ENCODE measurements at regions not wholly inside any gene's neighbourhood (a gene's known extent, or its start where the extent isn't known, plus 50 kb on each side); places are given as distances from the start of the nearest gene placed in this dataset.

DNA sequence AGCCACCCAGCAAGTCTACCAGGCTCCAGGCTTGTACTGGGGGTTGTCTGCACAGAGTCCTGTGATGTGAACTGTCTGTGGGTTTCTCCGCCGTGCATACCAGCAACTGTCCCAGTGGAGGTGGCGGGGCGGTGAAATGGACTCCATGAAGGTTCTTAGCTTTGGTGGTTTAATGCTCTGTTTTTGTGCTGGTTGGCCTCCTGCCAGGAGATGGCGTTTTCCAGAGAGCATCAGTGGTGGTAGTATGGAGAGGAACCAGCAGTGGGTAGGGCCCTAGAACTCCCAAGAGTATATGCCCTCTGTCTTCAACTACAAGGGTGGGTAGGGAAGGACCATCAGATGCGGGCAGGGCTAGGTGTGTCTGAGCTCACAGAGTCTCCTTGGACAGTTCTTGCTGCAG, 303.8 kb downstream of the TMEM121 start:
- peaks cover 66% of the 10 kb centered on the region for H3K9me3 Mint-ChIP-seq (ENCODE audit: low read depth)
- H3K27ac Mint-ChIP-seq = no peak overlapping the region
- TF ChIP-seq, protein P1, sequence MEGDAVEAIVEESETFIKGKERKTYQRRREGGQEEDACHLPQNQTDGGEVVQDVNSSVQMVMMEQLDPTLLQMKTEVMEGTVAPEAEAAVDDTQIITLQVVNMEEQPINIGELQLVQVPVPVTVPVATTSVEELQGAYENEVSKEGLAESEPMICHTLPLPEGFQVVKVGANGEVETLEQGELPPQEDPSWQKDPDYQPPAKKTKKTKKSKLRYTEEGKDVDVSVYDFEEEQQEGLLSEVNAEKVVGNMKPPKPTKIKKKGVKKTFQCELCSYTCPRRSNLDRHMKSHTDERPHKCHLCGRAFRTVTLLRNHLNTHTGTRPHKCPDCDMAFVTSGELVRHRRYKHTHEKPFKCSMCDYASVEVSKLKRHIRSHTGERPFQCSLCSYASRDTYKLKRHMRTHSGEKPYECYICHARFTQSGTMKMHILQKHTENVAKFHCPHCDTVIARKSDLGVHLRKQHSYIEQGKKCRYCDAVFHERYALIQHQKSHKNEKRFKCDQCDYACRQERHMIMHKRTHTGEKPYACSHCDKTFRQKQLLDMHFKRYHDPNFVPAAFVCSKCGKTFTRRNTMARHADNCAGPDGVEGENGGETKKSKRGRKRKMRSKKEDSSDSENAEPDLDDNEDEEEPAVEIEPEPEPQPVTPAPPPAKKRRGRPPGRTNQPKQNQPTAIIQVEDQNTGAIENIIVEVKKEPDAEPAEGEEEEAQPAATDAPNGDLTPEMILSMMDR (IDR thresholded peaks at IDR 0.05; ENCODE audit: unreplicated experiment) = no peak
- H3K27me3 Mint-ChIP-seq = no peaks in the 10 kb centered on the region
- H3K4me1 Mint-ChIP-seq (ENCODE audit: low read depth) = no peaks in the 10 kb centered on the region
- H3K36me3 Mint-ChIP-seq (ENCODE audit: insufficient read depth) = no peaks in the 10 kb centered on the region
- DNase-seq (ENCODE audit: low spot score, unreplicated experiment) = no peak
- no peak overlapping the region for H3K4me3 Mint-ChIP-seq (ENCODE audit: low read depth)

DNA sequence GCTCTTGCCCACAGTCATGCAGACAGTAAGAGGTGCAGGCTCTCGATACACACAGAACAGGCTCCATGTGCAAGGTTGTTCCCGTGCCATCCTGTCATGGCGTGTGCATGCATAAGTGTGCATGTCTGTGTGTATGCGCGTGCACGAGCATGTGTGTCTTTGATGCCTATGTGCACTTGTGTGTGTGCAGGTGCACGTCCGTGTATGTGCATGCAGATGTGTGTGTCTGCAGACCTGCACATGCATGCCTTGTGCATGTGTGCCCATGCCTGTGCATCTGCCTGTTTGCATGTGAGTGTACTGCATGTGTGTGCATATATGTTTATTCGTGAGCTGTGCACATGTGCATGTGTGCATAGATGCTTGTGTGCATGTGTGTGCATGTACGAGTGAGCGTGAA, 309.8 kb downstream of the TMEM121 start:
- Mint-ChIP-seq H3K27me3 (no peaks in the 10 kb centered on the region), H3K4me1 (ENCODE audit: low read depth) (no peaks in the 10 kb centered on the region), H3K9me3 (ENCODE audit: low read depth) (peaks cover 39% of the 10 kb centered on the region), H3K36me3 (ENCODE audit: insufficient read depth) (peaks cover 5% of the 10 kb centered on the region), H3K27ac (no peak overlapping the region), H3K4me3 (ENCODE audit: low read depth) (no peak overlapping the region)
- TF ChIP-seq, protein P1 (IDR thresholded peaks at IDR 0.05; ENCODE audit: unreplicated experiment) = no peak
- no peak for DNase-seq (ENCODE audit: low spot score, unreplicated experiment)

DNA sequence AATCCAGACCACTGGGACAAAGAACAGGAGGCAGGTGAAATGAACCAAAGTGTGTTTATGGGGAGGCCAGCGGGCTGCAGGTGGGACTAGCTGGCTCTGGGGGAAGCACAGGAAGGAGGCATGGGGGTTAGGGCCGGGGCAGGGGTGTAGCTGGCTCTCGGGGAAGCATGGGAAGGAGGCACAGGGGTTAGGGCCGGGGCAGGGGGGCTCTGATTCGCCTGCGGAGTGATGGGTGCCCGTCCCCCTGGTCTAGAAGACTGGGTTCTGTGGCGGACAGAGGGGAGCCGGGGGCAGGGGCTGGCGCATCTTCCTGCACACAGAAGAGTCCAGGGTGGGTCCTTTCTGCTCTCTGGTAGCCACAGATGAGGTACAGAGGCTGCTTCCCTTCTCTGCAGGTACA, 310.3 kb downstream of the TMEM121 start:
- Mint-ChIP-seq H3K27ac (no peak overlapping the region), H3K4me1 (ENCODE audit: low read depth) (no peaks in the 10 kb centered on the region), H3K9me3 (ENCODE audit: low read depth) (peaks cover 36% of the 10 kb centered on the region), H3K36me3 (ENCODE audit: insufficient read depth) (peaks cover 5% of the 10 kb centered on the region), H3K4me3 (ENCODE audit: low read depth) (no peak overlapping the region), H3K27me3 (no peaks in the 10 kb centered on the region)
- TF ChIP-seq, protein P1 (IDR thresholded peaks at IDR 0.05; ENCODE audit: unreplicated experiment) = no peak
- DNase-seq (ENCODE audit: low spot score, unreplicated experiment) = no peak

DNA sequence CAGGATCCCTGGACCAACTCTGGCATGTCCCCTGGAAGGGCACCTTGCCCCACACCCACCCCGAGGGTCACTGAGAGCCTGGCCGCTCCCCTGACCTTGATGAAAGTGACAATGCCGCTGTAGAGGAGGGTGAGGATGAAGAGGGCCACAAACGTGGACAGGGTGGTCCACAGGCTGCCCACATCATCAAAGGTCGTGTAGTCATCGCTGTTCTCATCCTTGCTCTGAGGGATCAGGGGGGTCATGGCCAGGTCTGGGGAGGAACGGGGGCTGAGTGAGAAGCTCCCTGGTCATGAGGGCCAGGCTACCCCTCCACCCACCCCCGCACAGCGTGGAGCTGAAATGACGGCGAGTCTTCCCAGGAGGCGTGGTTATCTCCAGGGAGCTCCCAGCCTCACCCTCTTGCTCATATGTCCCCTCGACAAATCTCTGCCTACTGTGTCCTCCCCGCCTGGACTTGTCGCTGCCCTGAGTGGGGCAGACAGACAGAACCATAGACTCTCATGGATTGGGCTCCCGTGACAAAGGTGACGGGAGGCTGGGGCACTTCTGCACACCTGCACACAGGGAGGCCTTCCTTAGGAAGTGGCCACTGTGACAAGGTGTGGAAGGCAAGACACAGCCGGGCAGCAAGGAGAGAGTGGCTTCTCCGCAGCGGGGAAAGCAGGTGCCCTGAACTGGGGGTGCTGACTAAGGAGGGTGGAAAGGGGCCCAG, 311.1 kb downstream of the TMEM121 start:
- Mint-ChIP-seq H3K27ac (no peak overlapping the region), H3K36me3 (ENCODE audit: insufficient read depth) (peaks cover 7% of the 10 kb centered on the region), H3K4me1 (ENCODE audit: low read depth) (no peaks in the 10 kb centered on the region), H3K9me3 (ENCODE audit: low read depth) (peaks cover 43% of the 10 kb centered on the region), H3K27me3 (no peaks in the 10 kb centered on the region), H3K4me3 (ENCODE audit: low read depth) (no peak overlapping the region)
- TF ChIP-seq, protein P1 (IDR thresholded peaks at IDR 0.05; ENCODE audit: unreplicated experiment) = no peak
- DNase-seq (ENCODE audit: low spot score, unreplicated experiment) = no peak

DNA sequence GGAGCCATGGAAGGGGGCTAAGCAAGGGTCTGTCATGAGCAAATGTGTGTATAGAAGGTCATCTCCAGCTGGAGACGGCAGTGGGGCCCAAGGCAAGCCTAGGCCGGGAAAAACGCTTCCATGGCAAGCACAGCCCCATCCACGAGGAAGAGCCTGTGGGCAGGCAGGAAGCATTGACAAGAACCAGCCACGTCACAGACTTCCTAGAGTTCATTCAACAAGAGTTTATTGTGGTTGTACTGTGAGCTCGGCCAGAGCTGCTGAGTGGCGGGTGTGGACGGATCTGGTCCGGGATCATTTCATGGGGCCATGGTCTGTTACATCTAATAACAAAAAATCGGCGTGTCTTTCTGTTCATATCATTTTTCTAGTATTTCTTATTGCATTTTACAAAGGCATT, 311.7 kb downstream of the TMEM121 start:
- Mint-ChIP-seq H3K27ac (no peak overlapping the region), H3K27me3 (no peaks in the 10 kb centered on the region), H3K4me3 (ENCODE audit: low read depth) (no peak overlapping the region), H3K4me1 (ENCODE audit: low read depth) (no peaks in the 10 kb centered on the region), H3K9me3 (ENCODE audit: low read depth) (peaks cover 45% of the 10 kb centered on the region), H3K36me3 (ENCODE audit: insufficient read depth) (peaks cover 7% of the 10 kb centered on the region)
- DNase-seq (ENCODE audit: low spot score, unreplicated experiment) = no peak
- TF ChIP-seq, protein P1 (IDR thresholded peaks at IDR 0.05; ENCODE audit: unreplicated experiment) = no peak

Data from progenitor cell of endocrine pancreas (in vitro differentiated cells).